Keratinocyte (primary cell): ENCODE measurements at regions not wholly inside any gene's neighbourhood (a gene's known extent, or its start where the extent isn't known, plus 50 kb on each side); places are given as distances from the start of the nearest gene placed in this dataset.

Source experiments
- DNase-seq: peaks from one replicate; pipeline ENCODE4 v3.0.0-alpha.2; 2011; ENCODE audit warnings: low read depth, missing footprints, low spot score
- FAIRE-seq: peaks from 2 replicates; lab custom pipeline; 2011; peaks lifted over from hg19 to GRCh38; lab: Jason Lieb, UNC
- H2AFZ ChIP-seq: 2 replicates; pipeline ENCODE4 v1.6.0; 2012; ENCODE audit warnings: low read length, control low read depth, inconsistent platforms; ENCODE audit not compliant: control insufficient read depth
- H3K27ac ChIP-seq: 2 replicates; pipeline ENCODE4 v1.5.1; 2011; ENCODE audit warnings: low read length; ENCODE audit not compliant: control insufficient read depth, insufficient read depth
- H3K27me3 ChIP-seq: 3 replicates; pipeline ENCODE4 v1.6.0; 2011; ENCODE audit warnings: low read length; ENCODE audit not compliant: control insufficient read depth, insufficient read depth; ENCODE audit errors: extremely low read depth
- H3K36me3 ChIP-seq, 2 experiments: 2 replicates in 1 of 2; 3 replicates in 1 of 2; pipeline ENCODE4 v1.5.1; 2011; ENCODE audit warnings: low read length in 2 of 2, mild to moderate bottlenecking in 1 of 2; ENCODE audit not compliant: control insufficient read depth in 2 of 2, insufficient read depth in 2 of 2; ENCODE audit errors: extremely low read depth in 1 of 2
- H3K4me1 ChIP-seq: 3 replicates; pipeline ENCODE4 v1.5.1; 2011; ENCODE audit warnings: low read length; ENCODE audit not compliant: control insufficient read depth, insufficient read depth; ENCODE audit errors: extremely low read depth
- H3K4me2 ChIP-seq: 3 replicates; pipeline ENCODE4 v1.6.0; 2011; ENCODE audit warnings: low read depth, low read length; ENCODE audit not compliant: control insufficient read depth, insufficient read depth; ENCODE audit errors: extremely low read depth
- H3K4me3 ChIP-seq, 3 experiments: fragments of 200-600 bp in 1 of 3; sonication (generic) in 1 of 3; 2 replicates in 2 of 3; 3 replicates in 1 of 3; pipeline ENCODE4 v1.5.1; 2011 to 2016; ENCODE audit warnings: low read length in 3 of 3, mild to moderate bottlenecking in 3 of 3, control low read depth in 2 of 3, inconsistent platforms in 1 of 3, low read depth in 1 of 3, mixed read lengths in 1 of 3, mixed run types in 1 of 3, moderate library complexity in 1 of 3; ENCODE audit not compliant: control insufficient read depth in 2 of 3, insufficient read depth in 2 of 3; ENCODE audit errors: extremely low read depth in 1 of 3
- H3K79me2 ChIP-seq: 2 replicates; pipeline ENCODE4 v1.6.0; 2012; ENCODE audit warnings: low read length; ENCODE audit not compliant: control insufficient read depth, insufficient read depth
- H3K9ac ChIP-seq: 3 replicates; pipeline ENCODE4 v1.6.0; 2011; ENCODE audit warnings: low read length; ENCODE audit not compliant: control insufficient read depth, insufficient read depth; ENCODE audit errors: extremely low read depth
- H3K9me1 ChIP-seq: 3 replicates; pipeline ENCODE4 v1.6.0; 2011; ENCODE audit warnings: low read length; ENCODE audit not compliant: control insufficient read depth, insufficient read depth; ENCODE audit errors: extremely low read depth
- H3K9me3 ChIP-seq: 2 replicates; pipeline ENCODE4 v1.5.1; 2012; ENCODE audit warnings: low read depth, low read length; ENCODE audit not compliant: control insufficient read depth
- H4K20me1 ChIP-seq: 3 replicates; pipeline ENCODE4 v1.6.0; 2011; ENCODE audit warnings: low read length; ENCODE audit not compliant: control insufficient read depth, insufficient read depth; ENCODE audit errors: extremely low read depth
- CTCF ChIP-seq, 3 experiments: IDR thresholded peaks in 1 of 3; conservative IDR thresholded peaks in 1 of 3; optimal IDR thresholded peaks in 1 of 3; 2 replicates in 2 of 3; 3 replicates in 1 of 3; pipeline versions ENCODE3 to v1.5.1; 2011; ENCODE audit warnings: low read length in 3 of 3, mild to moderate bottlenecking in 3 of 3, moderate library complexity in 2 of 3, control low read depth in 1 of 3, inconsistent platforms in 1 of 3; ENCODE audit not compliant: insufficient read depth in 2 of 3; ENCODE audit errors: extremely low read depth in 1 of 3
- EZH2 ChIP-seq: IDR thresholded peaks from one replicate; pipeline ENCODE4 v1.6.1; 2012; ENCODE audit warnings: inconsistent platforms, mild to moderate bottlenecking, low read length, moderate library complexity
- dilution Hi-C: fragments of 300-500 bp; cut with MboI; formaldehyde crosslinking; loops from one replicate; pipeline ENCODE4 v1.7.0; 2020; ENCODE audit warnings: low sequenced_read_pairs; ENCODE audit not compliant: extremely low pct_ligation_motif_present

DNA sequence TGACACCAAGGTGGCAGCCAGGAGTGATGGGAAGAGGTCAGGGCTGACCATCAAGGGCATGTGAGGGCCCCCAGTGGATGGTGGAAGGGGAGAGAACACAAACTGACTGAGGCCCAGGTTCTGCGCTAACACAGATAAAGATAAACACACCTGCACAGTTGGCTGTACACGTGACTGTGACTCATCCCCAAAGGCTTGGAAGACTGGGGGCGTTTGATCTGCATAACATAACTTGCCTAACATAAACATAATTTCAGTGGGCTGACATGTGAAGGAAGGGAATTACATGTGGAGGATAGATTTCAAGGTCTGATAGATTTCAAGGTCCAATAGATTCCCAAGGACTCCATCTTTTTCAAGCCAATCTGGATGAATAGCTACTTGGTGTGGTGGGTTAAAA lies 100.9 kb upstream of the TNRC6C start:
- dilution Hi-C loops, result no loop called here

GRCh38 chr17:77858291-77859034 lies 100.0 kb upstream of the TNRC6C start:
- no peak overlapping the region for H3K9ac ChIP-seq
- no peaks in the 10 kb centered on the region for H3K4me1 ChIP-seq
- no peaks in the 10 kb centered on the region for H3K36me3 ChIP-seq
- H3K27ac ChIP-seq, result no peak overlapping the region
- H3K27me3 ChIP-seq, result peaks cover 18% of the 10 kb centered on the region
- H3K4me2 ChIP-seq, result no peak overlapping the region
- H3K79me2 ChIP-seq, result no peaks in the 10 kb centered on the region
- no peaks in the 10 kb centered on the region for H4K20me1 ChIP-seq
- FAIRE-seq (no peak), DNase-seq (no peak)
- no peaks in the 10 kb centered on the region for H3K9me3 ChIP-seq
- dilution Hi-C loops, result no loop called here
- H3K4me3 ChIP-seq, result no peak overlapping the region
- H3K9me1 ChIP-seq, result no peaks in the 10 kb centered on the region
- no peak overlapping the region for H2AFZ ChIP-seq
- TF ChIP-seq CTCF (optimal IDR thresholded peaks at IDR 0.05 in 1 of 3, IDR thresholded peaks at IDR 0.05 in 1 of 3, conservative IDR thresholded peaks at IDR 0.05 in 1 of 3; ENCODE audit: extremely low read depth in 1 of 3, insufficient read depth in 2 of 3, low read length in 3 of 3), result no peak
- TF ChIP-seq EZH2, result no peak

More for the DNA sequence above, 100.9 kb upstream of the TNRC6C start:
- H3K9me3 ChIP-seq, result no peaks in the 10 kb centered on the region
- DNase-seq, result no peak
- no peak overlapping the region for H3K4me3 ChIP-seq
- no peak overlapping the region for H2AFZ ChIP-seq
- FAIRE-seq, result no peak
- H3K9ac ChIP-seq, result no peak overlapping the region
- no peaks in the 10 kb centered on the region for H4K20me1 ChIP-seq
- no peaks in the 10 kb centered on the region for H3K4me1 ChIP-seq
- no peak overlapping the region for H3K4me2 ChIP-seq
- H3K27ac ChIP-seq, result no peak overlapping the region
- H3K27me3 ChIP-seq, result peaks cover 22% of the 10 kb centered on the region
- no peaks in the 10 kb centered on the region for H3K79me2 ChIP-seq
- H3K9me1 ChIP-seq, result no peaks in the 10 kb centered on the region
- no peaks in the 10 kb centered on the region for H3K36me3 ChIP-seq
- no peak for TF ChIP-seq CTCF (optimal IDR thresholded peaks at IDR 0.05 in 1 of 3, IDR thresholded peaks at IDR 0.05 in 1 of 3, conservative IDR thresholded peaks at IDR 0.05 in 1 of 3; ENCODE audit: extremely low read depth in 1 of 3, insufficient read depth in 2 of 3, low read length in 3 of 3)
- TF ChIP-seq EZH2, result no peak
